ENCODE measurements at regions not wholly inside any gene's neighbourhood (a gene's known extent, or its start where the extent isn't known, plus 50 kb on each side); places are given as distances from the start of the nearest gene placed in this dataset.

DNA sequence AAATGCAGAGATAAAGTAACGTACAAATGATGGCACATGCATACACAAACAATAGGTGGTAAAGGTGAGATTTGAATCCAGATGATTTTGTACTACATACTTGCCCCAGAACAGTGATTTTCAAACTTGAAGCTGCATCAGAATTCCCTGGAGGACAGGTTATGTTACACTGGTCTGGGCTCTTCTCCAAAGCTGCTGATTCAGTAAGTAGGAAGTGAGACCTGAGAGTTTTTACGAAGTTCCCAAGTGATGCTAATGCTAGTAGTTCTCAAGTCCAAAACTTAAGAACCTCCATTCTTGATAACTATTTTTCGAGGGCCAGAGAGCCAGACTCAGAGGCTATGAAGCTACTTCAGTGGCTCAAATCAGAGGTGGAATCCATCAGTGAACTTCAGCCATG, 159.0 kb upstream of the POM121L12 start:
- Histone ChIP-seq H3K4me1 (no peaks in the 10 kb centered on the region), H3K4me3 (ENCODE audit: low read depth, low read length) (no peak overlapping the region), H3K27me3 (replicated peaks; ENCODE audit: control insufficient read depth, insufficient read depth, low read length) (no peaks in the 10 kb centered on the region), H3K9me3 (no peaks in the 10 kb centered on the region), H3K36me3 (ENCODE audit: control insufficient read depth, insufficient read depth, low read length) (no peaks in the 10 kb centered on the region)
- CTCF ChIA-PET, result no interaction called here
- POLR2A ChIA-PET, result no interaction called here
- Mint-ChIP-seq H3K27me3 (ENCODE audit: insufficient read depth, unreplicated experiment) (no peaks in the 10 kb centered on the region), H3K4me1 (ENCODE audit: low read depth, unreplicated experiment) (no peaks in the 10 kb centered on the region), H3K4me3 (ENCODE audit: unreplicated experiment) (no peak overlapping the region), H3K36me3 (ENCODE audit: insufficient read depth, unreplicated experiment) (no peaks in the 10 kb centered on the region), H3K9me3 (ENCODE audit: unreplicated experiment) (peaks cover 1% of the 10 kb centered on the region), H3K27ac (ENCODE audit: unreplicated experiment) (no peak overlapping the region)
- no peak for DNase-seq
- BruUV-seq (replicated peaks), result no TSS peak
- TF ChIP-seq, protein P1, sequence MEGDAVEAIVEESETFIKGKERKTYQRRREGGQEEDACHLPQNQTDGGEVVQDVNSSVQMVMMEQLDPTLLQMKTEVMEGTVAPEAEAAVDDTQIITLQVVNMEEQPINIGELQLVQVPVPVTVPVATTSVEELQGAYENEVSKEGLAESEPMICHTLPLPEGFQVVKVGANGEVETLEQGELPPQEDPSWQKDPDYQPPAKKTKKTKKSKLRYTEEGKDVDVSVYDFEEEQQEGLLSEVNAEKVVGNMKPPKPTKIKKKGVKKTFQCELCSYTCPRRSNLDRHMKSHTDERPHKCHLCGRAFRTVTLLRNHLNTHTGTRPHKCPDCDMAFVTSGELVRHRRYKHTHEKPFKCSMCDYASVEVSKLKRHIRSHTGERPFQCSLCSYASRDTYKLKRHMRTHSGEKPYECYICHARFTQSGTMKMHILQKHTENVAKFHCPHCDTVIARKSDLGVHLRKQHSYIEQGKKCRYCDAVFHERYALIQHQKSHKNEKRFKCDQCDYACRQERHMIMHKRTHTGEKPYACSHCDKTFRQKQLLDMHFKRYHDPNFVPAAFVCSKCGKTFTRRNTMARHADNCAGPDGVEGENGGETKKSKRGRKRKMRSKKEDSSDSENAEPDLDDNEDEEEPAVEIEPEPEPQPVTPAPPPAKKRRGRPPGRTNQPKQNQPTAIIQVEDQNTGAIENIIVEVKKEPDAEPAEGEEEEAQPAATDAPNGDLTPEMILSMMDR (IDR thresholded peaks at IDR 0.05; ENCODE audit: insufficient read depth in 1 of 2, low read depth in 1 of 2, low read length in 1 of 2, severe bottlenecking in 1 of 2, unreplicated experiment in 1 of 2), result no peak
- intact Hi-C loops (cut with micrococcal nuclease; ENCODE audit: unreplicated experiment), result no loop called here

DNA sequence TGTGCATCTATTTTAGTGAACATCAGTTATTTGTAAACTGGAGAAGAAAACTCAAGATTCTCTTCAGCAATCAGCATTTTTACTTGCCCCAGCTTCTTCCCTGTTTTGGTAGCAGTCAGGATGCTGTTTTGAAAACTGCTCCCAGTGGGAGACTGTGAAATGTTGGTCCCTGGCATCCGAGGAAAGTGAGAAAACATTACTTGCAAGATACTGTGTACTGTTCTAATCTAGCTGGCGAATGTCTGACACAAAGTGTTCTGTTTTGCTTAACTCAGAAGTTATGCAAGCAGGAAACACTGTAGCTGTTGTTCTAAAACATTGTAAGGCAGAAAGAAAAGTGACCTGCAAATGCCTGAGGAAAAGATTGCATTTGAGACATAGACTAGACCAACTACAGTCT, 171.8 kb upstream of the POM121L12 start:
- BruUV-seq (replicated peaks), result no TSS peak
- Mint-ChIP-seq H3K27ac (ENCODE audit: unreplicated experiment) (no peak overlapping the region), H3K36me3 (ENCODE audit: insufficient read depth, unreplicated experiment) (no peaks in the 10 kb centered on the region), H3K27me3 (ENCODE audit: insufficient read depth, unreplicated experiment) (no peaks in the 10 kb centered on the region), H3K4me3 (ENCODE audit: unreplicated experiment) (no peak overlapping the region), H3K4me1 (ENCODE audit: low read depth, unreplicated experiment) (no peaks in the 10 kb centered on the region), H3K9me3 (ENCODE audit: unreplicated experiment) (peaks cover 11% of the 10 kb centered on the region)
- intact Hi-C loops (cut with micrococcal nuclease; ENCODE audit: unreplicated experiment), result no loop called here
- POLR2A ChIA-PET, result no interaction called here
- Histone ChIP-seq H3K4me1 (no peaks in the 10 kb centered on the region), H3K27me3 (replicated peaks; ENCODE audit: control insufficient read depth, insufficient read depth, low read length) (no peaks in the 10 kb centered on the region), H3K36me3 (ENCODE audit: control insufficient read depth, insufficient read depth, low read length) (no peaks in the 10 kb centered on the region), H3K9me3 (peaks cover 5% of the 10 kb centered on the region; the same call in 1 of the 2 replicates), H3K4me3 (ENCODE audit: low read depth, low read length) (no peak overlapping the region)
- CTCF ChIA-PET, result no interaction called here
- TF ChIP-seq, protein P1 (IDR thresholded peaks at IDR 0.05; ENCODE audit: insufficient read depth in 1 of 2, low read depth in 1 of 2, low read length in 1 of 2, severe bottlenecking in 1 of 2, unreplicated experiment in 1 of 2), result no peak
- DNase-seq, result no peak

DNA sequence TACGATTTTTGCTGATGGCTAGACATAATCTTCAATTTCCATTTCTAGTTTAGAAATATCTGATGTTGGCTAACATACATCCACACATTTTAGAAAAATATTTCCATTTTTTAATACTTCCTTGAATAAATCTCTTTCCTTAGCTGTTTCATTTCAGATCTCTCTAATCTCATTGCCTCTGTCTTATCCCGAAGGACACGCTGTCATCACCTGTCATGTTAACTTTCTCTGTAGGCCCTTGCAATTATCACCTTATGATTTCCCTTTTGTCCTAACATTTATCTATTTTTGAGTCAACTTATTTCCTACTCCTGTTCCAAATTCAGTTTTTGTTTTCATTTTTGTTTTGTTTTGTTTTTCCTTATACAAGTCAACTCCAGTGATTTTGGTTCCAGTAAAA, 173.1 kb upstream of the POM121L12 start:
- Histone ChIP-seq H3K4me3 (ENCODE audit: low read depth, low read length) (no peak overlapping the region), H3K27me3 (replicated peaks; ENCODE audit: control insufficient read depth, insufficient read depth, low read length) (no peaks in the 10 kb centered on the region), H3K9me3 (peaks cover 5% of the 10 kb centered on the region; the same call in 1 of the 2 replicates), H3K4me1 (no peaks in the 10 kb centered on the region), H3K36me3 (ENCODE audit: control insufficient read depth, insufficient read depth, low read length) (no peaks in the 10 kb centered on the region)
- TF ChIP-seq, protein P1 (IDR thresholded peaks at IDR 0.05; ENCODE audit: insufficient read depth in 1 of 2, low read depth in 1 of 2, low read length in 1 of 2, severe bottlenecking in 1 of 2, unreplicated experiment in 1 of 2), result no peak
- BruUV-seq (replicated peaks), result no TSS peak
- Mint-ChIP-seq H3K27ac (ENCODE audit: unreplicated experiment) (no peak overlapping the region), H3K27me3 (ENCODE audit: insufficient read depth, unreplicated experiment) (no peaks in the 10 kb centered on the region), H3K9me3 (ENCODE audit: unreplicated experiment) (peaks cover 11% of the 10 kb centered on the region), H3K4me1 (ENCODE audit: low read depth, unreplicated experiment) (no peaks in the 10 kb centered on the region), H3K4me3 (ENCODE audit: unreplicated experiment) (no peak overlapping the region), H3K36me3 (ENCODE audit: insufficient read depth, unreplicated experiment) (no peaks in the 10 kb centered on the region)
- CTCF ChIA-PET, result no interaction called here
- POLR2A ChIA-PET, result no interaction called here
- no peak for DNase-seq
- intact Hi-C loops (cut with micrococcal nuclease; ENCODE audit: unreplicated experiment), result no loop called here

Data from Caco-2 (cell line).